Coronary artery (tissue), 2 donors: ENCODE measurements at regions not wholly inside any gene's neighbourhood (a gene's known extent, or its start where the extent isn't known, plus 50 kb on each side); places are given as distances from the start of the nearest gene placed in this dataset.
"Not testable (repeated sequence)": the region's sequence is repeated elsewhere in the genome, so short reads cannot be mapped to it uniquely, and the experiment has no call there.

Experiments used
- DNase-seq: peaks from one replicate; pipeline ENCODE4 v3.0.0-alpha.2; 2017; ENCODE audit warnings: low spot score
- H3K27ac ChIP-seq, 2 donors: fragments of 200-600 bp; sonication (generic); one replicate each; pipeline ENCODE4 v1.5.1; 2016 to 2019
- H3K4me3 ChIP-seq: fragments of 200-600 bp; sonication (generic); 2 replicates; pipeline ENCODE4 v1.5.1; 2016; ENCODE audit warnings: mild to moderate bottlenecking, moderate library complexity
- TF ChIP-seq, protein P1 (sequence below): fragments of 200-600 bp; sonication (generic); IDR thresholded peaks from one replicate; pipeline ENCODE4 v1.5.1; 2019; ENCODE audit warnings: antibody characterized with exemption

DNA sequence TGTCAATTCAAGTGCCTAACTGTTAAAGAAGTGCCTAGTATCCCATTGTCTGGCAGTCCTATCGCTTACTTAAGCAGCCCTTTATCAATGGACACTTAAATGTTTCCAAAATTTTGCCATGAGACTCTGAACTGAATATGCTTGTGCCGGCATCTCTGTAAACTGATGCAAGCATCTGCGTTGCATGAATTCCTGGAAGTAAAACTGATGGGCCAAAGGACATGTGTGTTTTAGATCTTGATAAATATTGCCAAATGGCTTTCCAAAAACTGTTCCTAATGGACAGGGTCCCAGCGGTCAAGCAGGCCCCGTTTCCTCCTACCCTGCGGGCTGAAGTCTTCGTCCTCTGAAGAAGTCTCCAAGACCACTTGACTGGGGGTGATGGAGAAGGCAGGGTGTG lies 121.3 kb upstream of the ZNF516 start:
- TF ChIP-seq, protein P1, sequence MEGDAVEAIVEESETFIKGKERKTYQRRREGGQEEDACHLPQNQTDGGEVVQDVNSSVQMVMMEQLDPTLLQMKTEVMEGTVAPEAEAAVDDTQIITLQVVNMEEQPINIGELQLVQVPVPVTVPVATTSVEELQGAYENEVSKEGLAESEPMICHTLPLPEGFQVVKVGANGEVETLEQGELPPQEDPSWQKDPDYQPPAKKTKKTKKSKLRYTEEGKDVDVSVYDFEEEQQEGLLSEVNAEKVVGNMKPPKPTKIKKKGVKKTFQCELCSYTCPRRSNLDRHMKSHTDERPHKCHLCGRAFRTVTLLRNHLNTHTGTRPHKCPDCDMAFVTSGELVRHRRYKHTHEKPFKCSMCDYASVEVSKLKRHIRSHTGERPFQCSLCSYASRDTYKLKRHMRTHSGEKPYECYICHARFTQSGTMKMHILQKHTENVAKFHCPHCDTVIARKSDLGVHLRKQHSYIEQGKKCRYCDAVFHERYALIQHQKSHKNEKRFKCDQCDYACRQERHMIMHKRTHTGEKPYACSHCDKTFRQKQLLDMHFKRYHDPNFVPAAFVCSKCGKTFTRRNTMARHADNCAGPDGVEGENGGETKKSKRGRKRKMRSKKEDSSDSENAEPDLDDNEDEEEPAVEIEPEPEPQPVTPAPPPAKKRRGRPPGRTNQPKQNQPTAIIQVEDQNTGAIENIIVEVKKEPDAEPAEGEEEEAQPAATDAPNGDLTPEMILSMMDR, result no peak
- no peak overlapping the region for H3K27ac ChIP-seq
- DNase-seq, result no peak
- H3K4me3 ChIP-seq, result no peak overlapping the region

GRCh38 chr18:76615065-76615733 lies 120.2 kb upstream of the ZNF516 start:
- Histone ChIP-seq H3K4me3 (no peak overlapping the region), H3K27ac (no peak overlapping the region)
- DNase-seq, result no peak
- TF ChIP-seq, protein P1, result no peak

GRCh38 chr18:76613755-76614120 lies 118.7 kb upstream of the ZNF516 start:
- DNase-seq, result no peak
- Histone ChIP-seq H3K4me3 (no peak overlapping the region), H3K27ac (no peak overlapping the region)
- TF ChIP-seq, protein P1, result no peak

GRCh38 chr18:76613053-76613754 lies 118.2 kb upstream of the ZNF516 start:
- no peak overlapping the region for H3K4me3 ChIP-seq

DNA sequence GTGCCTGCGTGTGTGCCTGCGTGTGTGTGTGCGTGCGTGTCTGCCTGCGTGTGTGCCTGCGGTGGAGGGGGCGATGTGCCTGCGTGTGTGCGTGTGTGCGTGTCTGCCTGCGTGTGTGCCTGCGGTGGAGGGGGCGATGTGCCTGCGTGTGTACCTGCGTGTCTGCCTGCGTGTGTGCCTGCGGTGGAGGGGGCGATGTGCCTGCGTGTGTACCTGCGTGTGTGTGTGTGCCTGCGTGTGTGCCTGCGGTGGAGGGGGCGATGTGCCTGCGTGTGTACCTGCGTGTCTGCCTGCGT lies 116.7 kb upstream of the ZNF516 start:
- not testable (repeated sequence) for DNase-seq, H3K27ac ChIP-seq, H3K4me3 ChIP-seq

More at GRCh38 chr18:76613053-76613754, 118.2 kb upstream of the ZNF516 start:
- TF ChIP-seq, protein P1, result no peak
- H3K27ac ChIP-seq, result no peak overlapping the region
- no peak for DNase-seq

DNA sequence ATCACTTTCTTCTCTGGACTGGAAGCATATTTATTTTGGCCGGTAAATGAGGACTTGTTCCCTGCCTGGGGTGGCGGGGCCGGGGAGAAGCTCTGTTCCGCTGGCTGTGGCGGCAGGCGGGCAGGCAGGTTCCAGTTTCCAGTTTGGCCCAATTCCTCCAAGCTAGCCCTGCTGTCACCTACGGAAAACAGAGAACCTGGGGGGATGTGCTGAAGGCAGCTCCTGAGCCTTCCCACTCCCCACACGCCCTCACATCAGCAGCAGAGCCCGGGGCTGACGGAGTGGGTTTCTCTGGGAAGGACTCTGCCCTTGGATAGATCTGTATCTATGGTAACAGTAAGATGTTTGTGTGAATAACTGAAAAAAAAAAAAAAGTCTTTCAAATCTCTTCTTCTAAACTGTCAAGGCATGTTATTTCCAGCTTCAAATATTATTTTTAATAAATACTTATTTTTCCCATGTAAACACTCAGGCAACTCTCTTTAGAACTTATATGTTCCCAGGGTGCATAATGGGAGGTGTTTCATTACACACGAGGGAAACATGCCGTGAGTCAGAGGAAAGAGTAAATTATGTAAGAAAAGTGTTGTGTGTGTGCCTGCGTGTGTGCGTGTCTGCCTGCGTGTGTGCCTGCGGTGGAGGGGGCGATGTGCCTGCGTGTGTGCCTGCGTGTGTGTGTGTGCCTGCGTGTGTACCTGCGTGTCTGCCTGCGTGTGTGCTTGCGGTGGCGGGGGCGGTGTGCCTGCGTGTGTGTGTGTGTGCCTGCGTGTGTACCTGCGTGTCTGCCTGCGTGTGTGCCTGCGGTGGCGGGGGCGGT lies 116.1 kb upstream of the ZNF516 start:
- TF ChIP-seq, protein P1, result no peak
- Histone ChIP-seq H3K27ac (no peak overlapping the region), H3K4me3 (peak overlapping the region; percentile 52)
- no peak for DNase-seq

- H3K4me3 ChIP-seq, result no peak overlapping the region
Measured at GRCh38 chr18:76610012-76610411, 115.0 kb upstream of the ZNF516 start.

More at GRCh38 chr18:76610012-76610411, 115.0 kb upstream of the ZNF516 start:
- H3K27ac ChIP-seq, result no peak overlapping the region
- TF ChIP-seq, protein P1, result no peak
- DNase-seq, result no peak
